Esophagus muscularis mucosa (tissue), 4 donors: ENCODE measurements at regions not wholly inside any gene's neighbourhood (a gene's known extent, or its start where the extent isn't known, plus 50 kb on each side); places are given as distances from the start of the nearest gene placed in this dataset.
"Not testable (repeated sequence)": the region's sequence is repeated elsewhere in the genome, so short reads cannot be mapped to it uniquely, and the experiment has no call there.

Experiments
- DNase-seq: peaks from one replicate; pipeline ENCODE4 v3.0.0-alpha.2; 2017; ENCODE audit errors: extremely low spot score
- H3K27ac ChIP-seq, 4 donors: fragments of 200-600 bp; sonication (generic); replicated peaks in 1 of 4; 1 replicate in 3 of 4; 2 replicates in 1 of 4; pipeline ENCODE4 v1.5.1; 2016 to 2019; ENCODE audit warnings: mild to moderate bottlenecking in 1 of 4
- H3K27me3 ChIP-seq, 4 donors: fragments of 200-600 bp; sonication (generic); one replicate each; pipeline versions ENCODE4 v1.5.1 to v1.6.0; 2016 to 2019
- H3K36me3 ChIP-seq, 4 donors: fragments of 200-600 bp; sonication (generic); one replicate each; pipeline ENCODE4 v1.5.1; 2016 to 2019
- H3K4me1 ChIP-seq, 4 donors: fragments of 200-600 bp; sonication (generic); one replicate each; pipeline ENCODE4 v1.5.1; 2016 to 2019
- H3K4me3 ChIP-seq, 4 donors: fragments of 200-600 bp; sonication (generic); 1 replicate in 2 of 4; 2 replicates in 2 of 4; pipeline ENCODE4 v1.5.1; 2016 to 2019; ENCODE audit warnings: mild to moderate bottlenecking in 4 of 4, moderate library complexity in 1 of 4
- H3K9me3 ChIP-seq, 4 donors: fragments of 200-600 bp; sonication (generic); 1 replicate in 3 of 4; 2 replicates in 1 of 4; pipeline ENCODE4 v1.5.1; 2016 to 2019
- EP300 ChIP-seq: sonication (generic); formaldehyde crosslinking; IDR thresholded peaks from one replicate; pipeline ENCODE4 v1.6.1; 2017; ENCODE audit warnings: antibody characterized with exemption
- POLR2A ChIP-seq: fragments of 450-650 bp; IDR thresholded peaks from one replicate; pipeline ENCODE4 v1.6.1; 2017; ENCODE audit warnings: antibody characterized with exemption, moderate library complexity, mild to moderate bottlenecking, low read depth
- POLR2AphosphoS5 ChIP-seq, 2 donors: sonication (generic); formaldehyde crosslinking; IDR thresholded peaks; one replicate each; pipeline ENCODE4 v1.6.1; 2017; ENCODE audit warnings: antibody characterized with exemption in 2 of 2
- WGBS: methylation state at CpG from one replicate; pipeline ENCODE4 v1.1.5; 2018; 5-methylcytosine and 5-hydroxymethylcytosine counted together
- intact Hi-C: fragments of 100-400 bp; cut with DNase I; formaldehyde crosslinking; loops from one replicate; pipeline ENCODE4 v1.15.1; 2023
- TF ChIP-seq, protein P1 (sequence below), 3 experiments: fragments of 200-600 bp in 2 of 3; fragments of 450-650 bp in 1 of 3; sonication (generic) in 2 of 3; IDR thresholded peaks; one replicate each; pipeline ENCODE4 v1.5.1; 2017 to 2019; ENCODE audit warnings: antibody characterized with exemption in 3 of 3, mild to moderate bottlenecking in 2 of 3, moderate library complexity in 1 of 3

DNA sequence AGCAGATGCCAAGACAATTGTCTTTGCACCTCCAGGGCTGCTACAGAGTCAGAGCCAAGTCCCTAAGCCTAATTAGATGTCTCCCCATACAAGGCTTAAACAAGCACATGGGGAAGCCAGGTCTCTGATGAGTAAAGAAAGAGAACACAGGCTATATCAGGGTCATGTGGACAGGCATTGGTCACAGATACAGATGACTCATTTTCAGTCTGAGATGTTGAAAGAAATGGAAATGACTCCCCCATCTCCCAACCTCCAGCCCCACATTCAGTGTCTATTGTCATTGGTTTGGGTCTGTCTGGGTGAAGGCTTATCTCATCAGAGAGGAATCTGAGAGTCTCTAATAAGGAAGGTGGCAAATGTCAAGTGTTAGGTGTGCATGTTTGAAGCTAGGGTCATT, 290.1 kb upstream of the KIAA1217 start:
- intact Hi-C loops, result no loop called here
- peak; percentile 81 for DNase-seq
- no peaks in the 10 kb centered on the region for H3K27me3 ChIP-seq
- no peak for TF ChIP-seq POLR2AphosphoS5 (IDR thresholded peaks at IDR 0.05)
- TF ChIP-seq POLR2A, result no peak
- TF ChIP-seq EP300, result no peak
- TF ChIP-seq, protein P1, sequence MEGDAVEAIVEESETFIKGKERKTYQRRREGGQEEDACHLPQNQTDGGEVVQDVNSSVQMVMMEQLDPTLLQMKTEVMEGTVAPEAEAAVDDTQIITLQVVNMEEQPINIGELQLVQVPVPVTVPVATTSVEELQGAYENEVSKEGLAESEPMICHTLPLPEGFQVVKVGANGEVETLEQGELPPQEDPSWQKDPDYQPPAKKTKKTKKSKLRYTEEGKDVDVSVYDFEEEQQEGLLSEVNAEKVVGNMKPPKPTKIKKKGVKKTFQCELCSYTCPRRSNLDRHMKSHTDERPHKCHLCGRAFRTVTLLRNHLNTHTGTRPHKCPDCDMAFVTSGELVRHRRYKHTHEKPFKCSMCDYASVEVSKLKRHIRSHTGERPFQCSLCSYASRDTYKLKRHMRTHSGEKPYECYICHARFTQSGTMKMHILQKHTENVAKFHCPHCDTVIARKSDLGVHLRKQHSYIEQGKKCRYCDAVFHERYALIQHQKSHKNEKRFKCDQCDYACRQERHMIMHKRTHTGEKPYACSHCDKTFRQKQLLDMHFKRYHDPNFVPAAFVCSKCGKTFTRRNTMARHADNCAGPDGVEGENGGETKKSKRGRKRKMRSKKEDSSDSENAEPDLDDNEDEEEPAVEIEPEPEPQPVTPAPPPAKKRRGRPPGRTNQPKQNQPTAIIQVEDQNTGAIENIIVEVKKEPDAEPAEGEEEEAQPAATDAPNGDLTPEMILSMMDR (IDR thresholded peaks at IDR 0.05), result no peak
- no peaks in the 10 kb centered on the region for H3K4me1 ChIP-seq
- no peaks in the 10 kb centered on the region for H3K36me3 ChIP-seq
- H3K9me3 ChIP-seq, result no peaks in the 10 kb centered on the region
- no peak overlapping the region for H3K27ac ChIP-seq
- no peak overlapping the region for H3K4me3 ChIP-seq

DNA sequence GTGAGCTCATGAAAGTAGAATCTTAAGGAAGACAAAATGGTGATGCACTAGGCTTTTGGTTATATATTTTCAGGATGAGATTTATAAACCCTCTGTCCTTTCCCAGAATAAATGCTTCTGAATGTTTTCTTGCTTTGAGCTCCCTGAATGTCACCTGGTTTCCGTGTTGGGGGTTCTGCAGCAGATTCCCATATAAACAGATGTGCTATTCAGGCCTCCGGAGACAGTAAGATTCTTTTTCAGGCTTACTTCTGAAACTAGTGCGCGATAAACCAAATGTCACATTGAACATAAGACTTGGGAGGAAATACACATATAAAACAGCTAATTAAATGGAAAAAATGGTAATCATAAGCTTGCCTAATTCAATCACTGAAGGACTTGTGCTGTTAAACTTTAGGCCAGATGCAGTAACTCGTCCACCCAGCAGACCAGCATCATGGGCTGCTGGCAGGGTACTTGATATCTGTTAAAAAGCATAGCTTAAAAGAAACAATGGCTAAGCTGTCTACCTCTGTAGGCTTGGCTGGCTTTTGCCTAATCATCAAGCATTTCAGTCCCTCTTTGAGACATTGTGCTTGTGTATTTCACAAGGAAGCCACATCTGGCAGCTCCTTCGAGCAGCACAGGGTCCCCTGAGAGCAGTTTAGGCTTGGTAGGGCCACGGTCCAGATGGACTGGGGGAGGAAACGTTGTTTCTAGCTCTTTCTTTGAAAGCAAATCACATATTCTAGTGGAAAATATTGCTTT, 281.2 kb upstream of the KIAA1217 start:
- Histone ChIP-seq H3K4me3 (no peak overlapping the region), H3K27me3 (no peaks in the 10 kb centered on the region), H3K9me3 (no peaks in the 10 kb centered on the region), H3K27ac (no peak overlapping the region), H3K36me3 (no peaks in the 10 kb centered on the region), H3K4me1 (no peaks in the 10 kb centered on the region)
- WGBS, result 63% methylated on average over 8 of the region's 8 CpGs
- TF ChIP-seq, protein P1 (IDR thresholded peaks at IDR 0.05), result no peak
- TF ChIP-seq EP300, result no peak
- DNase-seq, result peak; percentile 88
- intact Hi-C loops, result no loop called here

DNA sequence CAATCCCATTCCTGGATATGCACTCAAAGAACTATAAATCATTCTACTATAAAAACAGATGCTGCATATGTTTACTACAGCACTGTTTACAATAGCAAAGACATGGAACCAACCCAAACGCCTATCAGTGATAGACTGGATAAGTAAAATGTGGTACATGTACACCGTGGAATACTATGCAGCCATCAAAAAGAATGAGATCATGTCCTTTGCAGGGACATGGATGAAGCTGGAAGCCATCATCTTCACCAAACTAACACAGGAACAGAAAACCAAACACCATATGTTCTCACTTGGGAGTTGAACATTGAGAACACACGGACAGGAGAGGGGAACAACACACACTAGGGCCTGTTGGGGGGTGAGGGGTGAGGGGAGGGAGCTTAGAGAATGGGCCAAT, 274.9 kb upstream of the KIAA1217 start:
- intact Hi-C loops, H3K27me3 ChIP-seq, H3K36me3 ChIP-seq, H3K4me3 ChIP-seq, H3K9me3 ChIP-seq, H3K27ac ChIP-seq, H3K4me1 ChIP-seq: not testable (repeated sequence)
- peak; percentile 24 for DNase-seq
- 83% methylated on average over 3 of the region's 3 CpGs for WGBS

DNA sequence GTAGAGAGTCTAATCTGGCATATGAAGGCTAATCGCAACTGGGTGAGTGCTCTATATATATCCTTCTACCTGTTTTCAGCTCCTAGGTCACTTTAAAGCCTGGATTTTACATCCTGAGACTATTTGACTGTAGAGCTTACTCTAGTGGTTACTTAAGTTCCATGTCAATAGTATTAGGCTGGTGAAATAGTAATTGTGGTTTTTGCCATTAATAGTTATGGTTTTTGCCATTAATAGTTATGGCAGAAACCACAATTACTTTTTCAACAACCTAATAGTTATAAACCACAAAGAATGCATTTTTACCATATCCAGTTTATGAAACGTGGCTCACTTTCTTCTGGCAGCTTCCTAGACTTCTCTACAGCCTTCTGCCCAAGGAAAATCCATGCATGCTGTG, 263.1 kb upstream of the KIAA1217 start:
- intact Hi-C loops, result no loop called here
- Histone ChIP-seq H3K4me1 (no peaks in the 10 kb centered on the region), H3K27ac (no peak overlapping the region), H3K36me3 (no peaks in the 10 kb centered on the region), H3K9me3 (no peaks in the 10 kb centered on the region), H3K27me3 (no peaks in the 10 kb centered on the region), H3K4me3 (no peak overlapping the region)
- WGBS, result 82% methylated on average over 2 of the region's 2 CpGs
- TF ChIP-seq EP300, result no peak
- TF ChIP-seq, protein P1 (IDR thresholded peaks at IDR 0.05), result no peak
- TF ChIP-seq POLR2A, result no peak
- TF ChIP-seq POLR2AphosphoS5 (IDR thresholded peaks at IDR 0.05), result no peak
- DNase-seq, result no peak

DNA sequence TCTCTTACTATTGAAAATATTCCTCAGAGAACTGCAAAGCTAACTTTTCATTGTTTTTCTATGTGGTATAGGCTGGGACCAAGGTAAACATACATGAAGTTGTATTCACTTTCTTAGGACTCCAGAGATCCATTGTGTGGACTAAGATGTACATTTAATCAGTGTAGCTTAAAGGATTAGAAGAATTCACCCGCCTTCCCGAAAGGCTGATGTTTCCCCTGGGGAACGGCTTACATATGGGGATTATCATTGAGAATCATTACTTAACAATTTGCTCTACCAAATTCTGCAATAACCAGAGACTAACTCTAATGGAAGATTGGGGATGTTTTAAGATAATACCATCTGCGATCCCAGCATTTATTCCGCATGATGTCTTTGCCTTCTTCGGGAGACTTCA, 257.1 kb upstream of the KIAA1217 start:
- 85% methylated on average over 6 of the region's 6 CpGs for WGBS
- H3K4me3 ChIP-seq, result no peak overlapping the region
- no peak overlapping the region for H3K27ac ChIP-seq

More for the DNA sequence above, 257.1 kb upstream of the KIAA1217 start:
- DNase-seq, result peak; percentile 26
- intact Hi-C loops, result no loop called here
- H3K4me1 ChIP-seq, result no peaks in the 10 kb centered on the region
- H3K36me3 ChIP-seq, result no peaks in the 10 kb centered on the region
- no peaks in the 10 kb centered on the region for H3K27me3 ChIP-seq
- TF ChIP-seq POLR2AphosphoS5 (IDR thresholded peaks at IDR 0.05), result no peak
- TF ChIP-seq, protein P1 (IDR thresholded peaks at IDR 0.05), result no peak
- no peak for TF ChIP-seq POLR2A
- no peak for TF ChIP-seq EP300
- peaks cover 0 to 13% (median 5%) of the 10 kb centered on the region in 4 donors for H3K9me3 ChIP-seq
